GM12878 (cell line): ENCODE measurements at regions not wholly inside any gene's neighbourhood (a gene's known extent, or its start where the extent isn't known, plus 50 kb on each side); places are given as distances from the start of the nearest gene placed in this dataset.

Experiments
- CBFB ChIP-seq: IDR thresholded peaks from 2 replicates; pipeline ENCODE4 v1.6.1; 2016; ENCODE audit warnings: antibody characterized with exemption, low read depth
- CEBPZ ChIP-seq: fragments of 150-350 bp; IDR thresholded peaks from 2 replicates; pipeline ENCODE4 v1.6.1; 2016; ENCODE audit warnings: low read depth, low read length
- CREB1 ChIP-seq: IDR thresholded peaks from 2 replicates; pipeline ENCODE4 v1.6.1; 2012; ENCODE audit warnings: low read depth, mild to moderate bottlenecking, inconsistent platforms
- CREM ChIP-seq: IDR thresholded peaks from 2 replicates; pipeline ENCODE4 v1.6.1; 2014; ENCODE audit warnings: antibody characterized with exemption, low read depth
- E2F8 ChIP-seq: fragments of 450-650 bp; IDR thresholded peaks from 2 replicates; pipeline ENCODE4 v1.6.1; 2018; ENCODE audit warnings: mild to moderate bottlenecking, low read depth, moderate library complexity; ENCODE audit not compliant: partially characterized antibody
- HCFC1 ChIP-seq: fragments of 150-350 bp; IDR thresholded peaks from 2 replicates; pipeline ENCODE4 v1.6.1; 2014; ENCODE audit warnings: low read length
- IRF4 ChIP-seq: IDR thresholded peaks from 2 replicates; pipeline ENCODE4 v1.6.1; 2011; ENCODE audit warnings: low read depth, low read length
- ZBTB4 ChIP-seq: fragments of 450-650 bp; formaldehyde crosslinking; IDR thresholded peaks from 2 replicates; pipeline ENCODE4 v1.4.0; 2022; ENCODE audit warnings: mild to moderate bottlenecking, moderate library complexity

DNA sequence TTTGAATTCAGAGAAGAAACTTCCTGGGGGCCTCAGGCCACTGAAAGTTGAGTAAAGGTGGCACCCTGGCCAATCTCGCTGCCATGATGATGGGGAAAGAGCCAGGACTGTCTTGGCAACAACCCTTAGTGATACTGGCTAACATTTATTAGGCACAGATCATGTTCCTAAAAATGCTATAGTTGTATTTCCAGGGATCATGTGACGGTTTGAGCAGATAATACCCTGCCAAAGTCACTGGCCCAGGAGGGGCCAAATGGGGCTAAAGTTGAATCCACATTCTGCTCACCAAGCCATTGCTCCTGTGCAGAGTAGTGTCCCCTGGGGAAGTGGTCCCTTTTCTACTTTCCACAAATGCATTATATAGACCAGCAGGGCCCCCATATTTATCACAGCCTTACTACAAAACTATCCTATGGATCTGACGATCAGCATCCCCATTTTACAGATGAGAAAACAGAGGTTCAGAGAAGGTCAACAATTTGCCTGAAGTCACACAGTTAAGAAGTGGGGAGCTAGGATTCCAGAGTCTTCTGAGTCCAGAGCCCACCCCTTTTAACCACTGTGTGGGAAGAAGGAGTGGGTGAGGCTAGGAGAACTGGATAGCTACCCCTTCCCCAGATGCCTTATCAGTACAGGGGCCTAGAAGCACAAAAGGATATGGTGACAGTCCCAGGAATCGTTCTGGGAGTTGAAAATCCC lies 300.0 kb upstream of the IRX3 start (continued):
- no peak for TF ChIP-seq CEBPZ
- no peak for TF ChIP-seq CBFB
- no peak for TF ChIP-seq CREB1
- TF ChIP-seq CREM = no peak
- no peak for TF ChIP-seq IRF4
- no peak for TF ChIP-seq HCFC1
- no peak for TF ChIP-seq E2F8
- no peak for TF ChIP-seq ZBTB4 (CRISPR knock-in tag)
- TF ChIP-seq, all 136 proteins: peak for 0
